Peyer's patch (tissue), 4 donors: ENCODE measurements at regions not wholly inside any gene's neighbourhood (a gene's known extent, or its start where the extent isn't known, plus 50 kb on each side); places are given as distances from the start of the nearest gene placed in this dataset.

Experiments
- DNase-seq, 3 donors: peaks; one replicate each; pipeline ENCODE4 v3.0.0-alpha.2; 2017 to 2019
- H3K27ac ChIP-seq, 4 donors: fragments of 200-600 bp; sonication (generic); one replicate each; pipeline ENCODE4 v1.5.1; 2016 to 2019
- H3K27me3 ChIP-seq, 2 donors: fragments of 200-600 bp; sonication (generic); one replicate each; pipeline ENCODE4 v1.5.1; 2019
- H3K36me3 ChIP-seq, 3 donors: fragments of 200-600 bp; sonication (generic); one replicate each; pipeline ENCODE4 v1.5.1; 2016 to 2019
- H3K4me1 ChIP-seq, 4 donors: fragments of 200-600 bp; sonication (generic); one replicate each; pipeline ENCODE4 v1.5.1; 2016 to 2019
- H3K4me3 ChIP-seq, 4 donors: fragments of 200-600 bp; sonication (generic); 1 replicate in 3 of 4; 2 replicates in 1 of 4; pipeline ENCODE4 v1.5.1; 2016 to 2019; ENCODE audit warnings: mild to moderate bottlenecking in 1 of 4
- H3K9me3 ChIP-seq, 4 donors: fragments of 200-600 bp; sonication (generic); one replicate each; pipeline ENCODE4 v1.5.1; 2016 to 2019; ENCODE audit warnings: mild to moderate bottlenecking in 1 of 4
- POLR2A ChIP-seq, 2 donors: fragments of 450-650 bp; IDR thresholded peaks; one replicate each; pipeline ENCODE4 v1.5.1; 2017; ENCODE audit warnings: antibody characterized with exemption in 2 of 2, mild to moderate bottlenecking in 2 of 2, moderate library complexity in 2 of 2
- TF ChIP-seq, protein P1 (sequence below), 6 experiments: fragments of 450-650 bp in 4 of 6; fragments of 200-600 bp in 2 of 6; sonication (generic) in 1 of 6; IDR thresholded peaks; one replicate each; pipeline ENCODE4 v1.5.1; 2017 to 2019; ENCODE audit warnings: antibody characterized with exemption in 6 of 6, mild to moderate bottlenecking in 3 of 6, moderate library complexity in 1 of 6

DNA sequence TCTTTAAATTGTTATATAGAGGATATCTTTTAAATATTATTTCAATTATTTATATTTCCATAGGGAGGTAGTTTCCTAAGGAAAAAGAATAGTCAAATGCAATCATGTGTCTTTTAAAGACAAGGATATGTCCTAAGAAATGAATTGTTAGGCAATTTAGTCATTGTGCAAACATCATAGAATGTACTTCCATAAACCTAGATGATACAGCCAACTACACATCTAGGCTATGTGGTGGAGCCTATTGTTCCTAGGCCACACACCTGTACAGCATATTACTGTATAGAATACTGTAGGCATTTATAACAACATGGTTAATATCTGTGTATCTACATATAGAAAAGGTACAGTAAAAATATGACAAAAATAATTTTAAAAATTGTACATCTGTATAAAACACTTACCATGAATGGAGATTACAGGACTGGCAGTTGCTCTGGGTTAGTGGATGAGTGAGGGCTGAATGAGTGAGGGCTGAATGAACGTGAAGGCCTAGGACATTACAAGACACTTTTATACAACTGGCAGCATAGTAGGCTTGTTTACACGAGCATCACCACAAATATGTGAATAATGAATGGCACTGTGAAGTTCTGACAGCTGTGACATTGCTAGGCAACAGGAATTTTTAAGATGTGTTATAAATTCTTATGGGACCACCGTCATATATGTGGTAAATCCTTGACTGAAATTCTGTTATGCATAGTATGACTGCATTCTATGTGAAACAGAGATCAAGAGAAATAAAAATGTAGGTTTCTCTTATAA lies 1879.0 kb upstream of the RAG2 start:
- Histone ChIP-seq H3K4me3 (no peak overlapping the region), H3K27me3 (no peaks in the 10 kb centered on the region), H3K9me3 (no peaks in the 10 kb centered on the region), H3K36me3 (no peaks in the 10 kb centered on the region), H3K4me1 (no peaks in the 10 kb centered on the region), H3K27ac (no peak overlapping the region)
- DNase-seq: no peak
- TF ChIP-seq POLR2A (IDR thresholded peaks at IDR 0.05): no peak
- TF ChIP-seq, protein P1, sequence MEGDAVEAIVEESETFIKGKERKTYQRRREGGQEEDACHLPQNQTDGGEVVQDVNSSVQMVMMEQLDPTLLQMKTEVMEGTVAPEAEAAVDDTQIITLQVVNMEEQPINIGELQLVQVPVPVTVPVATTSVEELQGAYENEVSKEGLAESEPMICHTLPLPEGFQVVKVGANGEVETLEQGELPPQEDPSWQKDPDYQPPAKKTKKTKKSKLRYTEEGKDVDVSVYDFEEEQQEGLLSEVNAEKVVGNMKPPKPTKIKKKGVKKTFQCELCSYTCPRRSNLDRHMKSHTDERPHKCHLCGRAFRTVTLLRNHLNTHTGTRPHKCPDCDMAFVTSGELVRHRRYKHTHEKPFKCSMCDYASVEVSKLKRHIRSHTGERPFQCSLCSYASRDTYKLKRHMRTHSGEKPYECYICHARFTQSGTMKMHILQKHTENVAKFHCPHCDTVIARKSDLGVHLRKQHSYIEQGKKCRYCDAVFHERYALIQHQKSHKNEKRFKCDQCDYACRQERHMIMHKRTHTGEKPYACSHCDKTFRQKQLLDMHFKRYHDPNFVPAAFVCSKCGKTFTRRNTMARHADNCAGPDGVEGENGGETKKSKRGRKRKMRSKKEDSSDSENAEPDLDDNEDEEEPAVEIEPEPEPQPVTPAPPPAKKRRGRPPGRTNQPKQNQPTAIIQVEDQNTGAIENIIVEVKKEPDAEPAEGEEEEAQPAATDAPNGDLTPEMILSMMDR (IDR thresholded peaks at IDR 0.05): no peak

DNA sequence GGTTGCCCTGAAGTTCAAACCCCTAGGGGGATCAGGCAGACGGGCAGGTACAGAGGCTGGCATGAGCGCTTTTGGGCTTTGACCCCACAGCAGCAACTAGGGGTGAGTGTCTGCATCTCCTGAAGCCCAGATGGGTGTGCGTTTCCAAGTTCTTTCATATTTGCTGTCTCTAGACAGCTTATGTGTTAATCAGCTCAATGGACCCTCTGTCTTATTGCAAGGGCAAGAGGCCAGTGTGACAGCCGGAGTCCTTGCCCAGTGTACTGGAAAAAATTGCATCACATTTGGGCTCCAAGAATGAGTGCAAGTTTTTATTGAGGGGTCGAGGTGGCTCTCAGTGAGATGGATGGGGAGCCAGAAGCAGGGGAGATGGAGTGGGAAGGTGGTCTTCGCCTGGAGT lies 1863.7 kb upstream of the RAG2 start:
- no peaks in the 10 kb centered on the region for H3K4me1 ChIP-seq
- no peaks in the 10 kb centered on the region for H3K9me3 ChIP-seq
- DNase-seq: no peak
- no peaks in the 10 kb centered on the region for H3K36me3 ChIP-seq
- no peaks in the 10 kb centered on the region for H3K27me3 ChIP-seq
- TF ChIP-seq, protein P1 (IDR thresholded peaks at IDR 0.05): no peak
- no peak for TF ChIP-seq POLR2A (IDR thresholded peaks at IDR 0.05)
- no peak overlapping the region for H3K4me3 ChIP-seq
- no peak overlapping the region for H3K27ac ChIP-seq

DNA sequence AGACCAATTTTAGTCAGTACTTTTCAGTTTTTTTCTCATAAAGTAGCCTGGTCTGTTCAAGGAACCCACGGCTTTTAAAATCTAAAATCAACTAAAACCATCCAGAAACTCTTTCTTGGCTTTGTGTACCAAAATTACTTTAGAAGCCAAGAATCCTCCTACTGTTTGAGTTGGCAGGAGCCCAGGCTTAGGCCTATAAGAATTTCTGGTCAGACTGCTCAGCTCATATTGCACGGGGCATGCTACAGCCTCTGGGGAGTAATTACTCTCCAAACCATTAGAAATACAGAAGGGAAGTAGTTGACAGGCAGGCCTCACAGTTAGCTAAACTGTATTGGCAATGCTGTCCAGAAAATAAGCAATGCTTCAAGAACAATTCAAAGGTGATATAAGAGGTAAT lies 1862.9 kb upstream of the RAG2 start:
- no peak for TF ChIP-seq POLR2A (IDR thresholded peaks at IDR 0.05)
- TF ChIP-seq, protein P1 (IDR thresholded peaks at IDR 0.05): no peak
- H3K4me1 ChIP-seq: no peaks in the 10 kb centered on the region
- H3K9me3 ChIP-seq: no peaks in the 10 kb centered on the region
- H3K36me3 ChIP-seq: no peaks in the 10 kb centered on the region
- DNase-seq: no peak
- H3K27ac ChIP-seq: no peak overlapping the region
- H3K4me3 ChIP-seq: no peak overlapping the region
- no peaks in the 10 kb centered on the region for H3K27me3 ChIP-seq

DNA sequence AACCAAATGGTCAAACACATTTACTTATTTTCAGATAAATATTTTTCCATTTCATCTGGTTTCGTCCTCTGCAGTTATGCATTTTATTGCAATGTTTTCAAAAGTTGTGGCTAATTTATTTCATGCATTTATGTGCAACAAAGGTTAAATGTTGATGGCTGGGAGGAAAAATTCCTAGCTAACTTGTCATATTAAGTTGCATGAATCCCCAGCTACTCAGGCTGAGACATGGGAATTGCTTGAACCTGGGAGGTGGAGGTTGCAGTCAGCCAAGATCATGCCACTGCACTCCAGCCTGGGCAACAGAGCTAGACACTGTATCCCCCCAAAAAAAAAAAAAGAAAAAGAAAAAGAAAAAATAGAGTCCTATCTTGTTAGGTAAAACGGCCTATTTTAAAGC lies 1862.4 kb upstream of the RAG2 start:
- H3K9me3 ChIP-seq: no peaks in the 10 kb centered on the region
- no peaks in the 10 kb centered on the region for H3K4me1 ChIP-seq
- no peak overlapping the region for H3K27ac ChIP-seq
- TF ChIP-seq POLR2A (IDR thresholded peaks at IDR 0.05): no peak
- TF ChIP-seq, protein P1 (IDR thresholded peaks at IDR 0.05): no peak
- DNase-seq: no peak
- no peaks in the 10 kb centered on the region for H3K36me3 ChIP-seq
- no peaks in the 10 kb centered on the region for H3K27me3 ChIP-seq
- H3K4me3 ChIP-seq: no peak overlapping the region

DNA sequence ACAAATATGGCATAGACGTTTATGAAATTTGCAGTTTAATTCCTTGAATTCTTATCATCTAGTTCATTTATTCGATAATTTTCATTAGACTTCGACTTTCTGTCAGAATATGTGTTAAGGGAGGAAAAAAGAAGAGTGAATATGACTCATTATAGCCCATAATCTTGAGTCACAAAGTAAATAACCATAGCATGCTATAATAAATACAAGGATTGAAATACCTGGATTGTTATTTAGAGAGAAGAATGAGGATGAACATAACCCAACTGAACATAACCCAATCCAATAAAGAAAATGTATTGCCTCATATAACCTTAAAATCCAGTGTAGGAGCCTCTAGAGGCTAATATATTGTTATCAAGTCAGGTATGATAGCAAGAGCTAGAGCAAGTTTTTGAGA lies 1858.3 kb upstream of the RAG2 start:
- no peak for DNase-seq
- no peak for TF ChIP-seq POLR2A (IDR thresholded peaks at IDR 0.05)
- TF ChIP-seq, protein P1 (IDR thresholded peaks at IDR 0.05): no peak
- H3K9me3 ChIP-seq: no peaks in the 10 kb centered on the region

More for the DNA sequence above, 1858.3 kb upstream of the RAG2 start:
- H3K27me3 ChIP-seq: no peaks in the 10 kb centered on the region
- no peaks in the 10 kb centered on the region for H3K36me3 ChIP-seq
- no peaks in the 10 kb centered on the region for H3K4me1 ChIP-seq
- H3K27ac ChIP-seq: no peak overlapping the region
- no peak overlapping the region for H3K4me3 ChIP-seq
